ENCODE measurements at regions not wholly inside any gene's neighbourhood (a gene's known extent, or its start where the extent isn't known, plus 50 kb on each side); places are given as distances from the start of the nearest gene placed in this dataset.
A peak's percentile ranks its signal among the peaks of the same experiment; 100 is the strongest.

GRCh38 chr4:3360777-3361176 is 68.0 kb downstream of the RGS12 start:
- Mint-ChIP-seq H3K4me1 (peaks cover 17 to 70% (median 22%) of the 10 kb centered on the region in 4 donors), H3K36me3 (no peaks in the 10 kb centered on the region), H3K27ac (no peak overlapping the region)

DNA sequence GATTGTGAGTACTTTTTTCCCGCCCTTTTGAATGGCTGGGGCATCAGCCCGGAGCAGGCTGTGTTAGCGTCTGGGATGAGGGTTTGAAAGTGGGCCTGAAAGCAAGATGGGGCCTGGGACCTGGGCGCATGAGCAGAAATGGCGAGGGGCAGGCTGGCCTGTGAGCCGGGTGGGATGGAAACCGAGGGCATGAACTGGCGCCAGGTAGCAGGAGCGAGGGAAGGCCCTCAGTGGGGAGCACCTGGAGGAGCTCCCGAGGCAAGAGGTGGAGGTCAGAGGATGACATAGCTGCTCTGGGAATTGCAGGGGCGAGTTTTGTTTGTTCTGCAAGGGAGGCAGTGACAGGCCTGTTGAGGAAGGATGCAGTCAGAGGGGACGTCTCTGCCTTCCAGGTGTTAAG is 68.6 kb downstream of the RGS12 start:
- H3K27ac Mint-ChIP-seq = no peak overlapping the region

More at GRCh38 chr4:3360777-3361176, 68.0 kb downstream of the RGS12 start:
- Mint-ChIP-seq H3K4me3 (peak overlapping the region in 1 of 4 donors; percentile 62), H3K9me3 (peaks cover 0 to 1% (median 0%) of the 10 kb centered on the region in 7 donors), H3K27me3 (no peaks in the 10 kb centered on the region)
- no peaks in the 10 kb centered on the region for H3K9me3 ChIP-seq (ENCODE audit: control insufficient read depth in 2 of 2, low read length in 2 of 2)
- no peak for ATAC-seq (ENCODE audit: low read depth in 2 of 2)
- H3K4me1 ChIP-seq (ENCODE audit: control insufficient read depth, insufficient read depth, low read length, poor library complexity, severe bottlenecking) = no peaks in the 10 kb centered on the region
- DNase-seq = no peak
- H3K27ac ChIP-seq (ENCODE audit: insufficient read depth, low read length, poor library complexity, severe bottlenecking) = no peak overlapping the region
- H3K4me3 ChIP-seq (ENCODE audit: low read depth, low read length) = no peak overlapping the region
- no peaks in the 10 kb centered on the region for H3K36me3 ChIP-seq (ENCODE audit: control insufficient read depth, insufficient read depth, low read length)
- H3K27me3 ChIP-seq (ENCODE audit: control insufficient read depth, insufficient read depth, low read length) = no peaks in the 10 kb centered on the region

DNA sequence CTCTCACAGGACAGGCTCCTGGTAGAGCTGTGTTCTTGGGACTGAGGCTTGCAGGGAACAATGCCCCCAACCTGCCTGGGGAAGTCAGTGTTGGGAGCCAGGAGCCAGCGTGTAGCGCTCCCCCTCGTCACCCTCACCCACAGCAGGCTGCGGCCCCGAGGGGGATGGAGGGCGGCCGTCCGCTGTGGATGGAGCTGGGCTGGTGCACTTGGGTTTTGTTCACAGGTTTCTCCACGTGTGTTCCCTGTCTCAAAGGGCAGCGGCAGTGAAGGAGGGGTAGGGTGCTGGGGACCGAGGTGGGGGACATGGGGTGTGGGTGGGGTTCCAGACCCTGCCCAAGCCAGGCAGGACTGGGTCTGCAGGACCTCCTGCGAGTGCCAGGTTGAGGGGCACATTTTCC is 69.1 kb downstream of the RGS12 start:
- Histone ChIP-seq H3K4me3 (ENCODE audit: low read depth, low read length) (no peak overlapping the region), H3K27ac (ENCODE audit: insufficient read depth, low read length, poor library complexity, severe bottlenecking) (no peak overlapping the region), H3K9me3 (ENCODE audit: control insufficient read depth in 2 of 2, low read length in 2 of 2) (no peaks in the 10 kb centered on the region), H3K4me1 (ENCODE audit: control insufficient read depth, insufficient read depth, low read length, poor library complexity, severe bottlenecking) (no peaks in the 10 kb centered on the region), H3K27me3 (ENCODE audit: control insufficient read depth, insufficient read depth, low read length) (no peaks in the 10 kb centered on the region), H3K36me3 (ENCODE audit: control insufficient read depth, insufficient read depth, low read length) (no peaks in the 10 kb centered on the region)
- ATAC-seq (ENCODE audit: low read depth in 2 of 2) (no peak), DNase-seq (no peak)
- Mint-ChIP-seq H3K27me3 (no peaks in the 10 kb centered on the region), H3K36me3 (no peaks in the 10 kb centered on the region), H3K4me1 (peaks cover 17 to 71% (median 22%) of the 10 kb centered on the region in 4 donors), H3K27ac (no peak overlapping the region), H3K9me3 (peaks cover 0 to 1% (median 0%) of the 10 kb centered on the region in 7 donors), H3K4me3 (no peak overlapping the region)

More for the DNA sequence above, 68.6 kb downstream of the RGS12 start:
- no peaks in the 10 kb centered on the region for H3K27me3 Mint-ChIP-seq
- H3K9me3 Mint-ChIP-seq = peaks cover 0 to 1% (median 0%) of the 10 kb centered on the region in 7 donors
- no peak overlapping the region for H3K4me3 Mint-ChIP-seq
- no peaks in the 10 kb centered on the region for H3K36me3 ChIP-seq (ENCODE audit: control insufficient read depth, insufficient read depth, low read length)
- no peak overlapping the region for H3K4me3 ChIP-seq (ENCODE audit: low read depth, low read length)
- no peaks in the 10 kb centered on the region for H3K27me3 ChIP-seq (ENCODE audit: control insufficient read depth, insufficient read depth, low read length)
- DNase-seq (no peak), ATAC-seq (ENCODE audit: low read depth in 2 of 2) (no peak)
- peaks cover 17 to 72% (median 22%) of the 10 kb centered on the region in 4 donors for H3K4me1 Mint-ChIP-seq
- no peaks in the 10 kb centered on the region for H3K4me1 ChIP-seq (ENCODE audit: control insufficient read depth, insufficient read depth, low read length, poor library complexity, severe bottlenecking)
- no peak overlapping the region for H3K27ac ChIP-seq (ENCODE audit: insufficient read depth, low read length, poor library complexity, severe bottlenecking)
- no peaks in the 10 kb centered on the region for H3K9me3 ChIP-seq (ENCODE audit: control insufficient read depth in 2 of 2, low read length in 2 of 2)
- no peaks in the 10 kb centered on the region for H3K36me3 Mint-ChIP-seq

DNA sequence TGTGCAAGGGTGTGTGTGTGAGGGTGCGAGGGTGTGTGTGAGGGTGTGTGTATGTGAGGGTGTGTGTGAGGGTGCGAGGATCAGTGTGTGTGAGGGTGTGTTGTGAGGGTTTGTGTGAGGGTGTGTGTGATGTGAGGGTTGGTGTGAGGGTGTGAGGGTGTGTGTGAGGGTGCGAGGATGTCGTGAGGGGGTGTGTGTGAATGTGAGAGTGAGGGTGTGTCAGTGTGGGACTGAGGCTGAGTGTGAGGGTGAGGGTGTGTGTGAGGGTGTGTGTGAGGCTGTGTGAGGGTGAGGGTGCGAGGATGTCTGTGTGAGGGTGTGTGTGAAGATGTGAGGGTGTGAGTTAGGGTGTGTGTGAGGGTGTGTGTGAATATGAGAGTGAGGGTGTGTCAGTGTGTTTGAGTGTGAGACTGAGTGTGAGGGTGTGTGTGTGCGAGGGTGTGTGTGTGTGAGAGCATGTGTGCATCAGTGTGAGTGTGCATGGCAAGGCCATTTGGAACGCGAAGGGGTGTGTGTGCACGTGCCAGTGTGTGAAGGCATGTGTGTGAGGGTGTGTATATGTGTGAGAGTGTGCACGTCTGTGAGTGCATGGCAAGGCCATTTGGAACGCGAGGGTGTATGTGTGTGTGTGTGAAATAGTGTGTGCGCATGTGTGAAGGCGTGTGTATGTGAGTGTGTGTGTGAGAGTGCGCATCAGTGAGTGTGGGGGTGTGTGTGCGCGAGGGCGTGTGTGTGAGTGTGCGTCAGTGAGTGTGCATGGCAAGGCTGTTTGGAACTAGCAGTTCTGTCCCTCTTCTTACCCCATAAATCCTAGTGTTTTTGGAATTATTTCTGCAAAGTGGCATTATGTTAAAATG is 69.8 kb downstream of the RGS12 start:
- DNase-seq (no peak), ATAC-seq (ENCODE audit: low read depth in 2 of 2) (no peak)
- Histone ChIP-seq H3K4me1 (ENCODE audit: control insufficient read depth, insufficient read depth, low read length, poor library complexity, severe bottlenecking) (no peaks in the 10 kb centered on the region), H3K27ac (ENCODE audit: insufficient read depth, low read length, poor library complexity, severe bottlenecking) (no peak overlapping the region), H3K4me3 (ENCODE audit: low read depth, low read length) (no peak overlapping the region), H3K36me3 (ENCODE audit: control insufficient read depth, insufficient read depth, low read length) (no peaks in the 10 kb centered on the region), H3K27me3 (ENCODE audit: control insufficient read depth, insufficient read depth, low read length) (no peaks in the 10 kb centered on the region), H3K9me3 (ENCODE audit: control insufficient read depth in 2 of 2, low read length in 2 of 2) (no peaks in the 10 kb centered on the region)
- Mint-ChIP-seq H3K4me1 (peaks cover 17 to 67% (median 22%) of the 10 kb centered on the region in 4 donors), H3K9me3 (peaks cover 0 to 1% (median 0%) of the 10 kb centered on the region in 7 donors), H3K27ac (peak overlapping the region in 2 of 3 donors; percentile 51 to 60), H3K36me3 (no peaks in the 10 kb centered on the region), H3K4me3 (peak overlapping the region in 1 of 4 donors; percentile 11), H3K27me3 (no peaks in the 10 kb centered on the region)

GRCh38 chr4:3363411-3364141 is 70.8 kb downstream of the RGS12 start:
- Histone ChIP-seq H3K27ac (ENCODE audit: insufficient read depth, low read length, poor library complexity, severe bottlenecking) (no peak overlapping the region), H3K4me1 (ENCODE audit: control insufficient read depth, insufficient read depth, low read length, poor library complexity, severe bottlenecking) (peaks cover under 1% of the 10 kb centered on the region), H3K27me3 (ENCODE audit: control insufficient read depth, insufficient read depth, low read length) (no peaks in the 10 kb centered on the region), H3K9me3 (ENCODE audit: control insufficient read depth in 2 of 2, low read length in 2 of 2) (no peaks in the 10 kb centered on the region), H3K4me3 (ENCODE audit: low read depth, low read length) (no peak overlapping the region), H3K36me3 (ENCODE audit: control insufficient read depth, insufficient read depth, low read length) (no peaks in the 10 kb centered on the region)
- Mint-ChIP-seq H3K36me3 (no peaks in the 10 kb centered on the region), H3K27me3 (no peaks in the 10 kb centered on the region), H3K4me1 (peaks cover 9 to 68% (median 18%) of the 10 kb centered on the region in 4 donors), H3K4me3 (no peak overlapping the region), H3K27ac (peak overlapping the region in 1 of 3 donors; percentile 60), H3K9me3 (peaks cover 0 to 1% (median 0%) of the 10 kb centered on the region in 7 donors)
- DNase-seq (no peak), ATAC-seq (ENCODE audit: low read depth in 2 of 2) (no peak)

GRCh38 chr4:3364199-3364598 is 71.4 kb downstream of the RGS12 start:
- peaks cover 9 to 72% (median 18%) of the 10 kb centered on the region in 4 donors for H3K4me1 Mint-ChIP-seq
- no peaks in the 10 kb centered on the region for H3K36me3 ChIP-seq (ENCODE audit: control insufficient read depth, insufficient read depth, low read length)
- H3K4me3 Mint-ChIP-seq = no peak overlapping the region
- no peak overlapping the region for H3K4me3 ChIP-seq (ENCODE audit: low read depth, low read length)
- H3K9me3 Mint-ChIP-seq = peaks cover 0 to 1% (median 0%) of the 10 kb centered on the region in 7 donors
- peaks cover 7% of the 10 kb centered on the region for H3K4me1 ChIP-seq (ENCODE audit: control insufficient read depth, insufficient read depth, low read length, poor library complexity, severe bottlenecking)
- H3K36me3 Mint-ChIP-seq = no peaks in the 10 kb centered on the region
- no peaks in the 10 kb centered on the region for H3K27me3 ChIP-seq (ENCODE audit: control insufficient read depth, insufficient read depth, low read length)
- H3K27me3 Mint-ChIP-seq = no peaks in the 10 kb centered on the region
- DNase-seq = no peak
- no peak overlapping the region for H3K27ac Mint-ChIP-seq
- ATAC-seq (ENCODE audit: low read depth in 2 of 2) = no peak
- H3K9me3 ChIP-seq (ENCODE audit: control insufficient read depth in 2 of 2, low read length in 2 of 2) = no peaks in the 10 kb centered on the region
- no peak overlapping the region for H3K27ac ChIP-seq (ENCODE audit: insufficient read depth, low read length, poor library complexity, severe bottlenecking)

- peaks cover 3% of the 10 kb centered on the region for H3K27me3 Mint-ChIP-seq
- peaks cover 0 to 1% (median 0%) of the 10 kb centered on the region in 7 donors for H3K9me3 Mint-ChIP-seq
- no peak overlapping the region for H3K4me3 ChIP-seq (ENCODE audit: low read depth, low read length)
- H3K36me3 ChIP-seq (ENCODE audit: control insufficient read depth, insufficient read depth, low read length) = no peaks in the 10 kb centered on the region
- no peak overlapping the region for H3K27ac Mint-ChIP-seq
- H3K36me3 Mint-ChIP-seq = no peaks in the 10 kb centered on the region
- no peaks in the 10 kb centered on the region for H3K9me3 ChIP-seq (ENCODE audit: control insufficient read depth in 2 of 2, low read length in 2 of 2)
- H3K4me1 ChIP-seq (ENCODE audit: control insufficient read depth, insufficient read depth, low read length, poor library complexity, severe bottlenecking) = peaks cover 13% of the 10 kb centered on the region
- no peaks in the 10 kb centered on the region for H3K27me3 ChIP-seq (ENCODE audit: control insufficient read depth, insufficient read depth, low read length)
- H3K27ac ChIP-seq (ENCODE audit: insufficient read depth, low read length, poor library complexity, severe bottlenecking) = no peak overlapping the region
- peak overlapping the region in 1 of 4 donors; percentile 59 for H3K4me3 Mint-ChIP-seq
- no peak for ATAC-seq (ENCODE audit: low read depth in 2 of 2)
- no peak for DNase-seq
- peaks cover 13 to 72% (median 19%) of the 10 kb centered on the region in 4 donors for H3K4me1 Mint-ChIP-seq
These were observed 72.0 kb downstream of the RGS12 start for GRCh38 chr4:3364634-3365314.

All from CD4-positive, CD25-positive, alpha-beta regulatory T cell (primary cell).